NOMO-1 (cell line): ENCODE measurements at regions not wholly inside any gene's neighbourhood (a gene's known extent, or its start where the extent isn't known, plus 50 kb on each side); places are given as distances from the start of the nearest gene placed in this dataset.

ENCODE experiments used
- DNase-seq, 2 experiments: peaks; one replicate each; lab custom pipeline; 2025; ENCODE audit not compliant: unreplicated experiment in 2 of 2; lab: John Stamatoyannopoulos, UW

- DNase-seq, result no peak
Observed at GRCh38 chrX:63884821-63885790, 100.1 kb upstream of the ARHGEF9 start.

- no peak for DNase-seq
Observed at GRCh38 chrX:63869506-63869905, 84.5 kb upstream of the ARHGEF9 start.

- DNase-seq, result no peak
Observed at GRCh38 chrX:63855896-63856295, 70.9 kb upstream of the ARHGEF9 start.

GRCh38 chrX:63835361-63835760, 50.3 kb upstream of the ARHGEF9 start:
- no peak for DNase-seq
